Renal pelvis (tissue), 1 donor: ENCODE measurements at regions not wholly inside any gene's neighbourhood (a gene's known extent, or its start where the extent isn't known, plus 50 kb on each side); places are given as distances from the start of the nearest gene placed in this dataset.
A peak's percentile ranks its signal among the peaks of the same experiment; 100 is the strongest.
"Not testable (repeated sequence)": the region's sequence is repeated elsewhere in the genome, so short reads cannot be mapped to it uniquely, and the experiment has no call there.

ENCODE experiments used
- DNase-seq: peaks from one replicate; pipeline ENCODE4 v3.0.0-alpha.2; 2013

DNA sequence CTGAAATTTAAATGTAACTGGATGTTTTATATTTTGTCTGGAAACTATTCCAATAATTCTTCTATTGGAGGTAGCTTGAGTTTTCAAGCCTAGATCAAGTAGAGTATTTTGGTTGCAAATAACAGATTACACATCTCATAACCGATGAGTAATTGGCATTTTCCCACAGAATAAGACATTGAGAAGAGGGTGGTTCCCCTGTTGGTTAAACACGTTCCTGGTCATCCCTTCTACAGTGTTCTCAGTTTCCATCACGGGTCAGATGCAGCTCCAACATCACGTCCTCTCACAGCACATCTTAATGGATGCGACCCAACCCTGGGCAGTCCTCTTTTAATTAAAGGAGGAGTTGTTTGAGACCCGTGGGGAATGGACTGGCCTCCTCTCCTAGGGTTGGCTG, 149.0 kb upstream of the ZNF516 start:
- DNase-seq = no peak

DNA sequence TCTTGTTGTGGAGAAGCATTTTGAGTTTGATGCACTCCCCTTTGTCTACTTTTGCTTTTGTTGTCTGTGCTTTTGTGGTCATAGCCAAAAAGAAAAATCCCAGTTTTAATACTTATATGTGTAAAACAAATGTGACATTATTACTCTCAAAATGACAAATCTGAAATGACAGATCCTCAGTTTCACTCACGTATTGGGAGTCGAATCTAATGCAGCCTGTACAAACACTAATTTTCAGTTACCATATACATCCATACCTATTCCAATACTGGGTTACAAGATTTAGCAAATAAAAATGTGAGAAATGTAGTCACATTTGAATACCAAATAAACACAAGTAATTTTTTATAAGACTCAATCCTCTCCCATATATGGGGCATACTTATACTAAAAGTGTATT, 148.2 kb upstream of the ZNF516 start:
- DNase-seq = no peak

DNA sequence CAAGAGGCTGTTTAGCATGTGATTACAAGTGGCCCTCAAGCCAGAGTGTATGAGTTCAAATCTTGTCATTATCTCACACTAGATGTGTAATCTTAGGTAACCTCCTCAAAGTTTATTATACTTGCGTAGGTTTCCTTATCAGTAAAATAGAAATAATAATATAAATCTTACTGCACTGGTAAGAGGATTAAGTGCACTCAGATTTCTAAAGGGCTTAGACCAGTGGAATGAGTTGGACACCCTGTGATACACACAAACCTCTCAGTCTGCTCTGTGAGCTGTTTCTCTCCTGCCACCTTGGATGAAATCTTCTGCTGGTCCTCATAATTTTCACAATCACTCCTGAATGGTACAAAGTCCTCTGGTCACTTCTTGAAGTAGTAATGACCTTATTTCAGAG, 145.4 kb upstream of the ZNF516 start:
- no peak for DNase-seq

DNA sequence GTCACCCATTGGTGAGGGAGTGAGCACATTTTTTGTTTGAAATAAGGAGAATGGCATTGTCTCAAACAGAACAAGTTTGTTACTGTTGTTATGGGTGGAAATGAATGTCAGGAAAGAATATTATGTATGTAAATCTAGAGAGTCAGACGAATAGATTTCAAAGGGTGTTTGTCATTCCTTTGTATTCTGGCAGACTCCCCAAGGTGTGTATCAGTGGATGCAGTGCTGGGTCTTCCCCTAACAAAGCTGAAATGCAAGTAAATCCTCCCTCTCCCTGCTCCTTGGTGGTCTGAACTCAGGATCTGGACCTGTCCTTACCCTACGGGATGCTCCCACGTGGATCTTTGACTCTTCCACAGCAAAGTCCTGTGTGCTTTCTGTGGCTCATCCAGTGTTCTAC, 139.5 kb upstream of the ZNF516 start:
- no peak for DNase-seq

DNA sequence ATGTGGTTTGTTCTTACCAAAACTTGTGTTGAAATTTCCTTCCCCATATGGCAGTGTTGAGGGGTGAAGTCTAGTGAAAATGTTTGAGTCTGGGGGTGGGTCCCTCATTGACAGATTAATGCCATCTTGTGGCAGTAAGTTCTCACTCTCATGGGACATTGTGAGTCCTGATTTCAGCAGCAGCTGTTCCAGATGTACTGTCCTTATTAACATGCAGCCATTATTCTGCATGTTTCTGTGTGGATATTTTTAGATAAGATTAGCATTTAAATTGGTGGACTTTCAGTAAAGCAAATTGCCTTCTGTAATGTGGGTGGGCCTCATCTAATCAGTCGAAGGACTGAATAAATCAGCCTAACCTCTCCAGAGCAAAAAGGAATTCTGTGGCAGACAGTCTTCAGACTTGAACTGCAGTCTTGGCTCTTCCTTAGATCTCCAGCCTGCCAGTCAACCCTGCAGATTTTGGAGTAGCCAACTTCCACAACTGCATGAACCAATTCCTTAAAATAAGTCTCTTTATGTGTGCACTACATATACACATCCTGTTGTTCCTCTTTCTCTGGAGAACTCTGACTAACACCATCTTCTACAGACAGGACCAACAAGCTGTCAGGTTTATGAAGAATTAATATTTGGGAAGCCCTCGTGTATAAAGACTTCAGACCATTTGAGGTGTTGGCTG, 138.7 kb upstream of the ZNF516 start:
- no peak for DNase-seq

DNA sequence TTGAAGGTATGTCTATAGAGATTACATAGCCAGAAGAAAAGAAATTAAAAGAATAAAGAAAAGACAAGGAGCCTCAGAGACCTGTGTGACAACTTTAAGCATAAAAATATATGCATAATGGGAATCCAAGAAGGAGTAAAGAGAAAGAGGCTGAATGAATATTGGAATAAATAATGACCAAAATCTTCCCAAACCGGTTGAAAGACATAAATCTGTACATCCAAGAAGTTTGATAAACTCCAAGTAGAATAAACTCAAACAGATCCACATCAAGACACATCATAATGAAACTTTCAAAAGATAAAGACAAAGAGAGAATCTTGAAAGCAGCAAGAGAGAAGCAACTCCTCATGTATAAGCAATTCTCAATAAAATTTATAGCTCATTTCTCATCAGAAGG, 132.4 kb upstream of the ZNF516 start:
- DNase-seq = no peak

DNA sequence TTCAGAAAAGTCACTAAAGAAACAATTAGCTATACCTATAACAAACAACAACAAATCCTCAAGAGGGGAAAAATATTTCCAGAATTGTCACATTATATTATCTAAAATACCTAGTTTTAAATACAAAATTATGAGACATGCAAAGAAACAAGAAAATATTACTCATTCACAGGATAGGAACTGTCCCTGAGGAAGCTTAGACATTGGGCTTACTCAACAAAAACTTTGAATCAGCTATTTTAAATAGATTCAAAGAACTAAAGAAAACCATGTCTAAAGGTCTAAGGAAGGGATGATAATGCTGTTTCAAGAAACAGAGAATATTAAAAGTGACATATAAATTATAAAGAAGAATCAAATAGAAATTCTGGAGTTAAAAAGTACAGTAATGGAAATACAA, 131.9 kb upstream of the ZNF516 start:
- no peak for DNase-seq

DNA sequence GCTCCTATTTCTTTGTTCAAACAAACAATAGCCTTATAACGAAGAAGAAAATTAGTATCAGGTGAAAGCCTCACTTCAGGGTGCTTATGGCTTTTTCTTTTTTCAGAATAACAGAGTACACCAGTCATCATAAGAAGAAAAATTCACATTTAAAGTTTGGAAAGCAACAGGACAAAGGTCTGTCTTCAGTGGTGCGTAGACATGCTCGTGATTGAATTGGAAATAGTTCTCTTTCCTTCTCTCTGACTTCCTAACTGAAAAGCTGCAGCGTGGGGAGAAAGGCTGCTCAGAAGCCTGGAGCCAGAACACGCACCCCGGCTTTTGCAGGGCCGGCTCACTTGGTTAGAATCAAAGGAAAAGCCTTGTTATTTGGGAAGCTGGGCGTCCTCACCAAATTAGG, 127.6 kb upstream of the ZNF516 start:
- no peak for DNase-seq

DNA sequence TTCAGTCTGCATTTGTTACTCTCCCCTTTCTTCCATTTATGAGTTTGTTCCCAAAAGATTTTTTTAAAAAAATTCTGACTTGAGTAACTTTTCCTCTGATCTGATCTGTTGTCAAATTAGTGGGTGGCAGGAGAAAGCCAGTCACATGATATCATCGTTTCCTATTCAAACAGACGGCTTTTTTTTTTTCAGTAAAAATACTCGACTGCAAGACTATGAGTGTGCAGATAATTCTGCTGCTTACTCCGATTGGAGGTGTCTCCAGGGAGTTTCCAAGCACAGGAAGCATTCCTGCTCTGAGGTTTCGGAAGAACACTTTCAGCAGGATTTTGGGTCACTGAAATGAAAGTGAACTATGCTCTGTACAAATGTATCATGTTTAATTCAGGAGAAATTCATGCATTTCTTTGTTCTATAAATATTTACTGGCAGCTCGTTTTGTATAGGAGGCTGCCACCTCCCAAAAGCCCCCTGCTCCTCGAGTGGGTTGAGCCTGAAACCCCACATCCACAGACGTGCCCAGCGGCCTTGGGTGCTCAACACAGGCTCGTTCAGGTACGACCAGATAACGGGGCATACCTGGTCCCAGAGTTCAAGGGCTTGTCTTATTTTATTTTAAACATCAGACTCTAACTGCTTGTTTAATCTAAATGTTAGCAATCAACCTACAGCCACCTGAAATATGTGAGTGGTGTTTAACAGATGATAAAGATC, 126.9 kb upstream of the ZNF516 start:
- DNase-seq = no peak

DNA sequence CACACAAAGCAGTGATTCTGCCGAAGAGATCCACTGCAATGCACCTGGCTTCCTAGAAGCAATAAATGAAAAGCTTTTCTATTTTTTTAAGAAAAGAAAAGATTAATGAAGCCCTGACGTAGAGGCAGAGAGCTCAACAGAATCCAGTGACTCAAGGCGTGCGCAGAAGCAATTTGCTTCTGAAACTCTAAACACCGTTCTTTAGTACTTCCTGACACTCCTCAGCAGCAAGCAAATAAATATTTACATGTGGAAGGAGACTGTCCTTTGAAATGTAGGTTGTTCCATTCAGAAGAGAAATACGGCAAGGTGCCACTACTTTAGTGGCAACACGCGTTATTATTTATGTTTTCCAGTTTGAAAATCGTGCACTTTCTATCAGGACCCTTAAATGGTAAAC, 126.2 kb upstream of the ZNF516 start:
- DNase-seq = no peak

DNA sequence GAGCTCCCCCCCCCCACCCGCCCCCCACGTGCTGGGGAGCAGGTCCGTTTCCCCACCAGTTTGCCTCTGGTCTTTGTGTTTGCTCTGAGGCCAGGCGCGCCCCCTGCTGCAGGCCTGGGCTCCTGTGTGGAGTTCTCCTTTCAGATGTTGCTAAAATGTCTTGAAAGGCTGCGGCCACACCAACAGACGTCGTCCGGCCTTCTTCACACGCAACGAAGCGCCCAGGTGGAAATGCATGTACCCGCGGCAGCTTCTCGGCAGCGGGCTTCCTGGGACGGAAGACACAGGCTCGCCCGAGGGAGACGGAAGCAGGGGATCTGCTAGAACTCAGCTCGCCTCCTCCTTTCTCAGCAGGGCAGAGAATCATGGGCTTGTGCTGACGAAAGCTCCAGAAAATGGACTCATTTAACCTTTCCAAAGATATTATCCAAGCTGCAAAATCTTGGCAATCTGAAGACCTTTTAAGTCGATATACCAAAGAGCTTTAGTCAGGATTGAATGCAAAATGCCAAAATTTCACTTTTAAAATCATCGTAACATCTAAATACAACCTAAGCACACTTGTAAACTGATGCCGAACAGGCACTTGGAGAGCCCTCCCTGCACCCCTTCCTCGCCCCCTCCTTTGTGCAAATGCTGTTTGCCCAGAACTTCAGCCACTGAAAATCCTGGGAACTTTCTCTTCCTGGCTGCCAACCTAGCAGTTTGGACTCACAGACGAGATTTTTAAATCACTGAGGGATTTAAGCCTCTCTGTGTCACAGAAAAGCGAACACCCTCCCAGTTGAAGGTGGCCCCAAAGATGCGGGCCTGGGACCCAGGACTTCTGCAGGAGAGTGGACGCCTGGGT, 125.5 kb upstream of the ZNF516 start:
- peak; percentile 84 for DNase-seq

DNA sequence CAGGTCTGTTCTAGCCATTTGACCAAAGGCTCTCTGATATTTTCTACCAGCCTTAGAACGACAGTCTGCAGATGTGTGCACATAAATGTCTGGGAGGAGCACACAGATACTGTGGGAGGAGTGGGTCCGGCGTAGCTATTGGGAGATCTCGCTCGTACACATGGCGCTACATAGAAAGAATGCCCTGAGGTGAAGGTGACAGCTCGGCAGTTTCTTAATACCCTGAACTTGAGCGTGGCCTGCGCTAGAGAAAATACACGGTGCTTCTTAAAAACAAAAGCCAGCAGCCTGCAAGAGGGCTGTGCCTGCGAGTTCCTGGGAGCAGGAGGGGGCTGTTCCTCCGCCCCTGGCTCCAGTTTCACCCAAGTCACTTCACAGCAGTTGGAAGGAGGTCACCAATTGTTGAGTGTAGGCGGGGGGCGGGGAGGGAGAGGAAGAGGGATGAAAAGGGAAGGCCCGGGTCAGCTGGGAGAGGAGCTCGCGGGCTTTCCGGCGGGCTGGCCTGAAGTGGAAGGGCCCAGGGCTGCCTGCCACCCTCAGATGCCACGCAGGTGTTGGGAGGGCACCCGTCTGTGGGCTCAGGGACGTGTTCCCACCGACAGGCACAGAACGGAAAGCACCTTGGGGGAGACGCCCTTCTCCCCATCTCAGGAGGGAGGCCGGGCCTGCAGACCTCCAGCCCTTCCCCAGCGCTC, 124.7 kb upstream of the ZNF516 start:
- peak; percentile 87 for DNase-seq

DNA sequence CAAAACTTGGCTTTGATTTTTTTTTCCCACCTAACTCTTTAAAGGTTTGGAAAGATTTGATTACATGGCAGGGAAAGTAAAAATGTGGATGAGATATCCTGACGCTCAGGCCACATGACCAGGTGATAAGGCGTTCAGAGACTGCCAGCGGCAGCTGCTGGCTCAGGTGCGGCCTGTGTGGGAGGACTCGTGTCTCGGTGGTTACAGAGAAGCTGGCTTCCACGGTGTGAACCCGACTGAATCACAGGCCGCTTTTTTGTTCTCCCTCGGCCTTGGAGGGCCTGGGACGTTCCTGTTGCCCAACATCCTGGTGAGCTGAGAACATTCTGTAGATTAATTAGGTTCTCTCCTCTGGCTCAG, 124.2 kb upstream of the ZNF516 start:
- no peak for DNase-seq

DNA sequence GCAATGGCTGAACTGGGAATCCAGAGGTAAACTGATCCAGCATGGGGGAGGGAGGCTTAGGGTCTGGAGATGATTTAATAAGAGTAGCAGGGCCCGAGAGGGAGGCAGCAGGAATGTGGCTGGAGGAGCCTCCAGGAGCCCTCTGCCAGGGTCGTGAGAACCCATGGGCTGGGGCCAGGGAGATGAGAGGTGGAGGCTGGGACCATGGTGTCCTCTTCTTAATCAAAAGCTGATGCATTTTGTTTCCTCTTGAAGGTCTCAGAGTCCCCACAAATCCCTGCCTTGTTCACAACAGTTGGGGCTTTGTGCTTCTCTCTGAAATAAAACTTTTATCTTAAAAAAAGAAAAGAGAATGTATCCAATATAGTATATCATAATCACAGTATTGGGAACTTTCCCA, 123.7 kb upstream of the ZNF516 start:
- DNase-seq = no peak

DNA sequence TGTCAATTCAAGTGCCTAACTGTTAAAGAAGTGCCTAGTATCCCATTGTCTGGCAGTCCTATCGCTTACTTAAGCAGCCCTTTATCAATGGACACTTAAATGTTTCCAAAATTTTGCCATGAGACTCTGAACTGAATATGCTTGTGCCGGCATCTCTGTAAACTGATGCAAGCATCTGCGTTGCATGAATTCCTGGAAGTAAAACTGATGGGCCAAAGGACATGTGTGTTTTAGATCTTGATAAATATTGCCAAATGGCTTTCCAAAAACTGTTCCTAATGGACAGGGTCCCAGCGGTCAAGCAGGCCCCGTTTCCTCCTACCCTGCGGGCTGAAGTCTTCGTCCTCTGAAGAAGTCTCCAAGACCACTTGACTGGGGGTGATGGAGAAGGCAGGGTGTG, 121.3 kb upstream of the ZNF516 start:
- DNase-seq = no peak

DNA sequence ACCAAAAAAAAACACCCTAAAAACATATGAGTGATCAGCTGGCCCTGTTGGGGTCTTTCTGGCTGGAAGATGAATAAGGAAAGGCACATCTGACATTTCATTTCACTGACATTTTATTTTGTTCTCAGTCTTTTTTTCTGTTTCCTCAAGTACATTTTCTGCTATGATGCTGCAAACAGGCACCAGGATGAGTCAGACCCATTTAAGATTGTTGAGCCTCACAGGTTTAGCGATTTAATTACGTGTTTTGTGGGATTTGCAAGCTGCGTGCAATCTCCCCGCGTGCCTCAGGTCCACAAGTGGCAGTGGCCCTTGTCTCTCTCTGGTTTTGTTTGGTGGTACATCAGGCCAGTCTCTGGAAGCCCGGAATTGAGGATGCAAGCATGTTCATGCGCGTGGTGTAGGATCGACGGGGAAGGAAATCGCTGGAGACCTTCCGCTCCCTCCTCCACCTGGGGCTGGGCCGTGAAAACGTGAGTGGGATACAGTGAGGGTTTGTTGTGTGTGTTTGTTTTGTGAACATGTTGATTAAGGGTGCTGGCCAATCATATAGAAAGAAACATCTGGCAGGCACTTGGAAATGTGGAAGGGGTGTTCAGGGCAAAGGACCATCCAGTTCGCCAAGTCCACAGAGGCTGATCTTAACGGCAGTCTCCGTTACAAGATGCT, 120.2 kb upstream of the ZNF516 start:
- no peak for DNase-seq

DNA sequence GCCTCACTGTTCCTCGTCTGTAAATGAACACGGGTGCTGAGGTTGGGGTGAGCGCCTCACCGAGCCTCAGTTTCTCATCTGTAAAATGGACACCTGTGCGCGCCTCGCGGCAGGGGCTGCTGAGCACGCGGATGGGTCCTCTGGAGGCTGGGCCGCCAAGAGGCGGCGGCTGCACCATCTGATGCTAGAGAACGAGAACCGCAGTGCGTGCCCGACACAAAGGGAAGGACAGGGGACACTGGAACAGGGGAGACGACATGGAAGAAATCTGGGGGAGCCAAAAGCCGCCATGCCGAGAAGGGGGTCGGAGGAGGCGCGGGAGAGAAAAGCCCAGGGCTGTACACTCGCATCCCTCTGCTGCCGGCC, 118.7 kb upstream of the ZNF516 start:
- DNase-seq = no peak

DNA sequence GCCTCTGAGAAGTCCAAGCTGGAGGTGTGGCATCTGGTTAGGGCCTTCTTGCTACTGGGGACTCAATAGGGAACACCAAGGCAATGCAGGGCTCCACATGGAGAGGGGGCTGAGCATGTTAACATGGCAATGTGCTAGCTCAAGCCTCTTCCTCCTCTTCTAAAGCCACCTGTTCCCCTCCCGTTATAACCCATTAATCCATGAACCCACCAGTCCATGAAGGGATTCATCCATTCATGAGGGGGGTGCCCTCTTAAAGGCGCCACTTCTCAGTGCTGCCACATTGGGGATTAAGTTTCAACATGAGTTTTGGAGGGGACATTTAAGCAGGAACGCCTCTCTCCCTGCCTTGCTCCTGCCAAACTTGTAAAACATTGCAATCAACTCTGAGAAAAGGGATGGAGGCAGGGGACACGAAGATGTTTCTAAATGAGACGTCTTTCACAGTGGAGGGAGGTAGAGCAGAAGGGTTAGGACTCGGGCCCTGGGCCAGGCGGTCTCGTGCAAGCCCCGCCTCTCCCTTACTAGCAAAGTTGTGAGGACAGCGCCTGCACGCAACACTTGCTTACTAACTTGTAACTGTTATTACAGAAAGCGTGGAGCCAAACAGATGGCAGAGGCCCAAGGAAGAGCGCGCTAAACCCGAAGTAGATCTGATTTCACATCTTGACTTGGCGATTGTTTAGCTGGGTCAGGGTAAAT, 118.2 kb upstream of the ZNF516 start:
- DNase-seq = no peak

DNA sequence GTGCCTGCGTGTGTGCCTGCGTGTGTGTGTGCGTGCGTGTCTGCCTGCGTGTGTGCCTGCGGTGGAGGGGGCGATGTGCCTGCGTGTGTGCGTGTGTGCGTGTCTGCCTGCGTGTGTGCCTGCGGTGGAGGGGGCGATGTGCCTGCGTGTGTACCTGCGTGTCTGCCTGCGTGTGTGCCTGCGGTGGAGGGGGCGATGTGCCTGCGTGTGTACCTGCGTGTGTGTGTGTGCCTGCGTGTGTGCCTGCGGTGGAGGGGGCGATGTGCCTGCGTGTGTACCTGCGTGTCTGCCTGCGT, 116.7 kb upstream of the ZNF516 start:
- DNase-seq = not testable (repeated sequence)

DNA sequence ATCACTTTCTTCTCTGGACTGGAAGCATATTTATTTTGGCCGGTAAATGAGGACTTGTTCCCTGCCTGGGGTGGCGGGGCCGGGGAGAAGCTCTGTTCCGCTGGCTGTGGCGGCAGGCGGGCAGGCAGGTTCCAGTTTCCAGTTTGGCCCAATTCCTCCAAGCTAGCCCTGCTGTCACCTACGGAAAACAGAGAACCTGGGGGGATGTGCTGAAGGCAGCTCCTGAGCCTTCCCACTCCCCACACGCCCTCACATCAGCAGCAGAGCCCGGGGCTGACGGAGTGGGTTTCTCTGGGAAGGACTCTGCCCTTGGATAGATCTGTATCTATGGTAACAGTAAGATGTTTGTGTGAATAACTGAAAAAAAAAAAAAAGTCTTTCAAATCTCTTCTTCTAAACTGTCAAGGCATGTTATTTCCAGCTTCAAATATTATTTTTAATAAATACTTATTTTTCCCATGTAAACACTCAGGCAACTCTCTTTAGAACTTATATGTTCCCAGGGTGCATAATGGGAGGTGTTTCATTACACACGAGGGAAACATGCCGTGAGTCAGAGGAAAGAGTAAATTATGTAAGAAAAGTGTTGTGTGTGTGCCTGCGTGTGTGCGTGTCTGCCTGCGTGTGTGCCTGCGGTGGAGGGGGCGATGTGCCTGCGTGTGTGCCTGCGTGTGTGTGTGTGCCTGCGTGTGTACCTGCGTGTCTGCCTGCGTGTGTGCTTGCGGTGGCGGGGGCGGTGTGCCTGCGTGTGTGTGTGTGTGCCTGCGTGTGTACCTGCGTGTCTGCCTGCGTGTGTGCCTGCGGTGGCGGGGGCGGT, 116.1 kb upstream of the ZNF516 start:
- DNase-seq = no peak

DNA sequence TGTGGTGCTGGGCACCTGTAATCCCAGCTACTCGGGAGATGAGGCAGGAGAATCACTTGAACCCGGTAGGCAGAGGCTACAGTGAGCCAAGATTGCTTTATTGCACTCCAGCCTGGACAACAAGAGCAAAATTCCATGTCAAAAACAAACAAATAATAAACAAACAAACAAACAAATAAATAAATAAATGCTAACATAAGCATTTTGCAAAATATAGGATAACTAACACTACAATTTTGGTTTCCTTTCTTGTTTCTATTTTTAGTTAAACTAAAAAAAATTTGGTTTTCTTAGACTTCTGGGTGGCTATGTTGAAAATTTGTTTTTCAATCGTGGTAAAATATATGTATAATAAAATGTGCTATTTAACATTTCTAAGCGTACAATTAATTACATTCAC, 115.0 kb upstream of the ZNF516 start:
- no peak for DNase-seq
